ENCODE measurements at regions not wholly inside any gene's neighbourhood (a gene's known extent, or its start where the extent isn't known, plus 50 kb on each side); places are given as distances from the start of the nearest gene placed in this dataset.

DNA sequence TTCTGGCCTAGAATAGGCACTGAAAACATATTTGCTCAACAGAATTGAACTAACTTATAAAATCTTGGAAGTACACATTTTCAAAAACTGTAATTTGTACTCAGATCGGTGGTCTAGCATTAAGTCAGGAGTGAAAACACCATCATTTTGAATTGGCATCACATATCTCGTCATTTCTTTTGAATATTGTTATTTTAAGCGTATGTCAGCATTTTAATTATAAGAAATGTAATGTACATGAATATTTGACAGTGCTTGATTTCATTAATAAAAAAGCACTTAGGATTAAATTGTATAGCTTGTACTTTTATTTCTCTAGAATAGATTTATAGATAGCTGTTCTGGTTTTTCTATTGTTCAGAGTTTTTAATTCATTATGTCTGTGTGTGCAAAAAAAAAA lies 892.2 kb downstream of the BCL11B start:
- DNase-seq (ENCODE audit: low spot score) = no peak

DNA sequence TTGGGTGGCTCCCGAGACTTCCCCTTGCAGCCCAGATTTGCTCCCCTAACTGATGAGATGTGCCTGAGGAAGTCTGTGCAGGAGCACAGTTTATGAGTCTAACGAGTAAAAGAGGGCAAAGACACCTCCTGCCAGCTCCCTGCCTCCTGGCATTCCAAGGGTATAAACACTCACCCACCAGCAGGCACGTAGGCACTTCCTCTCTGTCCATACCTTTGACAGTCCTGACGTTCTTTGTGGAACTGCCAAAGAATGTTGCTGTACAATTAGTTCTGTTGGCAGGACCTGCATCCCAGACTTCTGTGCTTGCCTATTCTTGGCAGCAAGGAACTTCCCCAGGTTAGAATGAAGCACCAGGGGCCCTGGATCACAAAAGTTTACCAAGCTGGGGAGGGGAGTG lies 889.3 kb downstream of the BCL11B start:
- DNase-seq (ENCODE audit: low spot score) = no peak

DNA sequence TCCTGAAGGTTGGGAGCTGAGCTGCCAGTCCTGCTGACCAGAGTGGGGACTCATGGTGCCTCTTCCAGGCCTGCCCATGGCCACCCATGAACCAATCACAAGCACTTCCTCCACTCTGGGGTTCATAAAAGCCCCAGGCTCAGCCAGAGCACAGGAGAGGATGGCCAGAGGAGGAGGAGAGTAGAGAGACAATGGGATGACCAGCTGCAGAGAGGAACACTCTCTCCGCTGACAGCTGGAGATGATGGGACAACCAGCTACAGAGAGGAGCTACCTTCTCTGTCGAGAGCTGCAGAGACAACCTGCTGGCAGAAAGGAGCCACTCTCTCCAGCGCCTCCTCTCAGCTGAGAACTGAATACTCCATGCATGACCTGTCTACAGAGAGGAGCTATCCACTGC lies 886.1 kb downstream of the BCL11B start:
- DNase-seq (ENCODE audit: low spot score) = no peak

DNA sequence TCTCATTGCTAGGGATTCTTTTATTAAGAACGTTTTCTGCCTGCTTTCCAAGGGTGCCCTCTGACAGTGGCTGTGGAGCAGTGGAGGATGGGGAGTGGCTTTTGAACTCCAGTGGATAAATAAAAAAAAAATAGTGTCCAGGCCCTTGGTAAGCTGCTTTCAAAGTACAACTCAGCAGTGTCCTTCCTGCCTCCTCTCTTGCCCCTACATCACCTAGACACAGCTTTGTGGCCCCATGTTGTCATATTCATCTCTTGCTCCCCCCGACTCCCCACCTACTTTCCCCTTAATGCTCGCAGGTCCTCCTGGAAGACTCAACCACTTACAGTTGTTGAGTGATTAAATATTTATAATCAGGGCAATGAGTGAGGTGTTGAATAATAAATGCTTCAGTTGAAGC lies 880.9 kb downstream of the BCL11B start:
- DNase-seq (ENCODE audit: low spot score) = no peak

DNA sequence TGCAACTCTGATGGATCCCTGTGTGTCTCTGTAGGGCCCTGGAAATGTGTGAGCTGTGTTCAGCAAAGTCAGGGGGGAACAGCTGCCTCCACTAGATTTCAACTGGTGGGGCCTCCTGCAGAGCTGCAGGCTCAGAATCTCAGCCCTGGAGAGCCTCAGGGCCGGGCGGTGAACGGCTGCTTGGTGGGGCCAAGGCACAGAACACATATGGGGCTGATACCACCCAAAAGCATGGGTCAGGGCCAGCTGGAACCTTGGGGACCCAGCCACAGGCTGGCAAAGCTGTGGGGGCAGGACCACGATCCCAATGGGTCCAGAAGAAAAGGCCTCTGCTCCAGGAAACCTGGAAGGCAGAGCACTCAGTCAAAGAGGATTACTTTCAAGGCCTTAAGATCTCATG lies 878.5 kb downstream of the BCL11B start:
- no peak for DNase-seq (ENCODE audit: low spot score)

DNA sequence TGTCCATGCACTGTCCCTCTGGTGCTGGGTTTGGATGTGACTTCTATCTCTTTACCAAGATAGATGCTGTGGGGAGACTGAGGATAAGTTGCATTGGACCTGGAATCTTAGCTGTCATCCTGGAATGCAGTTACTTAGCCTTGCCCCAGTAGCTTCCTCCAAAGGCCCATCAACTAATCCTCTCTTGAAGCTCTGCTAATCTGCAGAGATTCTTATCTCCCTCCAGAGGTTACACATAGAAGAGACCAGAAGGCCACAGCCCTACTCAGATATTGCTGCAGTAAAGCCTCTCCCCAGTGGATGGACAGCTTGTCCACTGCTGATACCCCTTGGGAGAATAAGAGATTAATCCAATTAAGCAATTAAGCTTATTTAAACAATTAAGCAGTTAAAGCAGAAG lies 867.2 kb downstream of the BCL11B start:
- DNase-seq (ENCODE audit: low spot score) = no peak

DNA sequence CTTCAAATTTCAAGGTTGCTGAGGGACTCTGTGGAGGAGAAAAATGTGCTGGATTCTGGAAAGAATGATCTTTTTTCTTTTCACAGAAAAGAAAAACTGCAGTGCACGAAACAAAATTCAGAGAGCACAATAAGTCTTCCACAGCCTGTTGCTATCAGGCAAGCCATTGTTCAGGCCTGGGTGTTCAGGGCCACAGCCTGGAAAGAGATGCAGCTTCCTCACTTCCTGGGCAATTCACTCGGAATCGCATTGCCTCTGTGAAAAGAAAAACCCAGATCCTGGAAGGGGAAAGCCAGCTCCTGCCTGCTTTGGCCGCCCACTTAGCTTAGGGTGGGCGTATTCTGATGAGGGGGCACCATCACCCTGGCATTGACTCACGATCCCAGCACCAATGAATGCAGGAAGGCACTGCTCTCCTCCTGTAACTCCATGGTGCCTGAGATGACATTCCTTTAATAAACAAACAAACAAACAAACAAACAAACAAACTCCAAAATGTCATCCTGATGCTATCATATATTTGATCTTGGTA lies 863.9 kb downstream of the BCL11B start:
- DNase-seq (ENCODE audit: low spot score) = peak; percentile 9

DNA sequence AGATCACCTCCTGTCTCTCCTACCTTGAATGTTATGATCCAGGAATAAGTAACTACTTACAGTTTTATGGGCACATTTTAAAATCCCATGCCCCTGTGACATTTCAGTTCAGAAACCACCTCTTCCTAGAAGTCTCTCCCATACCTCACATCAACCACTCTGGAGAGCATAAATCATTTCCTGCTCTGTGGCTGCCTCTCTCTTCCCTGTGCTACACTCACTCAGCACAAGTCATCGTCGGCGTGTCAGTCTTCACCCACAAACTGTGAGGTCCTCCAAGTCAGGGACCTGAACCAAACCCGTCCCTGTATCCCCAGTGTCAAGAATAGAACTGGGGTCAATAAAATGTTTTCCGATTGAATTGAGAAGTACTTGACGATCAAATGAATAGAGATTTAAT lies 863.3 kb downstream of the BCL11B start:
- no peak for DNase-seq (ENCODE audit: low spot score)

DNA sequence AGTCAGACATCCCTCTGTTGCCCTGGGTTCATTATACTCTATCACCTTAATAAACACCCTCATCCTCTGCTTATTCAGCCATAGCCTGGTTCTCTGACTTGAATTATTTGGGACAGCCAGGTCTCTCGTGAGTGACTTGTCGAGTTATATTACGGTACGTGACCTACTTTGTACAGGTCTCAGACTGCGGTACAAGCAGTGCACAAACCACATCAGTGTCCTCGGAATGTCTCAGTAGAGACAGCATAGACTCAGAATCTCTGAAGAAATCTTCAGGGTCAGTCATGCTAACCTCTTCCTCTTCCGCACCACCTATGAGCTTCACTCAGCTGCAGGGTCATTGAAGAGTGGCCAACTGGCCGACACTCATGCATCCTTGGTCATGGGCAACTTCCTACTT lies 860.8 kb downstream of the BCL11B start:
- DNase-seq (ENCODE audit: low spot score) = no peak

DNA sequence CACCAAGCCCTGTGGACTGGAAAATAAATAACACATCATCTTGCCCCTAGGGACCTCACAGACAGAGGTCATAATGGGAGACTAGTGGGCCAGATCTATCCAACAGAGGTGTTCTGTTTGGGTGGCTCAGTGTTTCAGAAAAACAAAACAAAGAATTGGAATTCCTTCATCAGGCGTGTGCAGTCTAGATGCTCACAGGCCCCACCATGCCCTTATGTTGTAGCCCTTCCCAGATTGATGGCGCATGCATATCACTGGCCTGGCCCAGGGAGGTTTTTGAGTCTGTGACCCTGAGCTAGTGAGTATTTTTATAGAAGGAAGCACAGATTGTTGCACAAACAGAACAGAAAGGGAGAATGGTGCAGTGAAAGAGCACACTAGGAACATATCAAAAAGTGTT lies 859.6 kb downstream of the BCL11B start:
- DNase-seq (ENCODE audit: low spot score) = no peak

DNA sequence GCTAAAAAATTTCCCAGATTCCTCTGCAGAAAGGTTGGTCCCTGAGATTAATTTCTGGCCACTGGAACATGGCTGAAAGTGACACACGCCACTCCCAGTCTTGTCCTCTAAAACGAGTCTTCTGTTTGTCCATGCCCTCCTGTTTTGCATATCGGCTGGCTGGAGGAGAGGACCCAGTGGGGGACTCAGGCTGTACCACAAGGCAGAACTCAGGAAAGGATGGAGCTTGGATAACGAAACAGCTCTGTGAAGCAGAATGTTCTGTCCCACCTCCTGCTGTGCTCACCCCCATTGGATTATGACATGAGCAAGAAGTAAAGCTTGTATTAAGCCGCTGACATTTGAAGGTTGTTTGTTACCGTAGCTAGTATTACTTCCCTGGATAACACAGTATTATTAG lies 856.2 kb downstream of the BCL11B start:
- DNase-seq (ENCODE audit: low spot score) = no peak

DNA sequence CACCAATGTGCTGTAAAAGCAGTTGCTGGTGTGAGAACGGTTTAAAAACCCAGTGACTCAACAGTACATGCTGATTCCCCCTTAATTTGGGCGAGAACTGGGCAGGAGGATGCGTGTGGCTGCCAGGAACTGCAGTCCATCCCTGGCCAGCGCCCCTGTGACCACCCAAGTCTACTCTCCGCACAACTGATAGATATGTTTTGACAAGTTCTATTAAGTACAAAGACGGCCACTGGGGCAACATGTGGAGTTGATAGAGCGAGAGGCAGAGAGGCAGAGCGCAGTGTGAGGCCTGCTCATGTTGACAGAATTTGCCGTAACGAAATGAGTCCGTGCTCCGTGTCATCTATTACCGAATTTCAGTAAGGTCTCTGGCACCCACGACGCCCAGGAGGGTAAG lies 855.0 kb downstream of the BCL11B start:
- no peak for DNase-seq (ENCODE audit: low spot score)

DNA sequence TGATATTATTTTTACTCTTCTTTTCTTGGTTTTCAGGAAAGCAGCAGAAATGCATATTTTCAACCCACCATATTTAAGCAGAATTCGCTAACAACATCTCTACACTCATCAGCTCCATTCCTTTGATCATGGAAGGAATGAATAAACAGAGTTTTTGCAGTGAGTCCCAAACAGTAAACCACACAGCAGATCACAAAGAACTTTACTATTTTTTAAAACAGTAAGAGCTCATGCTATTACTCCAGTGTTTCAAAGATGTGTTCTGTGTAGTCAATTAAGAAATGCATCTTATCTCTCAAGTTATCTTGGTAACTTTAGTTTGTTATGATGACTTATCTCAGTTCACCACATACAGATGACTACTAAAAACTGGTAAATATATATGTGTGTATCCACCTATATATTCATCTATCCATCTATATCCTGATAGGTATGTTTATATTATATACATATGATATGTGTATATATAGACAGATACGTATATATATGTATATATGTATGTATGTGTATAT lies 843.5 kb downstream of the BCL11B start:
- DNase-seq (ENCODE audit: low spot score) = no peak

DNA sequence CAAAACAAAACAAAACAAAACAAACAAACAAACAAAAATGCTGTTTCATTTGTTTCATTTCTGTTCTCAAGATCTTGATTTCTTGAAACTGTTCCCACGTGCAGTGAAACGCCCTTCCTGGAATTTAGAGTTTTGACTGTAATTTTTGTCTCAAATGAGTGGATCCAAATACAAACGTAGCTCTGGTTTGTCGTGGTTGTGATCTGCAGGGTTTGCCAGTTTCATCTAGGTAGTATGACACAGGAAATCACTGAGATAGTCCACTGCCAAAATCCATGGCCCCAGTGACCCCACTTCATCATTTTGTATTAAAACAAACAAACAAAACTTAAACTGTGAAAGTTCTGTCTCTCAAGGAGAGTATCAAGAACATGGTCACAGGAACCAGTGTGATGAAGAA lies 838.6 kb downstream of the BCL11B start:
- DNase-seq (ENCODE audit: low spot score) = no peak

DNA sequence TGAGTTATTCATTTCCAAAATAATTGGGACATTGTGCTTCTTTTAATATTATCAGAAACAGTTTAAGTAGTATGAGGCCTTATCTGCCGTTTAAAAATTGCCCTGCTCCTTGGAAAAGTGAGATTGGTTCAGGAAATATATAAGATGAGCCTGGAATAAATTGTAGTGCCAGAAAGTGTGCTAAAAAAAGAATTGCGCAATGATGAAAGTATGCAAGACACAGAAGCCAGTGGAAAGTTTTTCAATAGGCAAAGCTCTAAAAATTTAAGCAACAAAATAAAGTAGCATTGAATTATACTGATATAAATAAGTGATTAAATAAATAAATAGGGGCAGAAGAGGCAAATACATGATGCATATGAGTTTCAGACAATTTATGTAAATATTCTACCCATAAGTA lies 834.9 kb downstream of the BCL11B start:
- no peak for DNase-seq (ENCODE audit: low spot score)

DNA sequence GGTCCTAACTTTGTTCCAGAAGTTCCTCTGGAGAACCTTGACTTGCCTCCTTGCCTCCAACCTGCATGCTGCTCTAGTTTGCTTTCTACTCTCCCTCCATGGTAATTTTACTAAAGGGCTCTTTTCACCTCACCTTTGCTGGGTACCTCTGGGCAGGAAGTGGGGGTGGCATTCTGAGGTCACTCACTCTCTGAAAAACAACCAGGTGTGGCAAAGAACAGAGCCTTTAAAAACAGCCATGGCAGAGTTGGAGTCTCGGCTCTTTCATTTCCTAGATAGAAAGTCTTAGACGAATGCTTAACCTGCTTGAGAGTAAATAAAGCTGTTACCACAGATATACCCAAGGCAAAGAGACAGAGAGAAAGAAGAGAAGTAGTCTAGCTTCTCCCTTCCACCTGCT lies 827.9 kb downstream of the BCL11B start:
- no peak for DNase-seq (ENCODE audit: low spot score)

DNA sequence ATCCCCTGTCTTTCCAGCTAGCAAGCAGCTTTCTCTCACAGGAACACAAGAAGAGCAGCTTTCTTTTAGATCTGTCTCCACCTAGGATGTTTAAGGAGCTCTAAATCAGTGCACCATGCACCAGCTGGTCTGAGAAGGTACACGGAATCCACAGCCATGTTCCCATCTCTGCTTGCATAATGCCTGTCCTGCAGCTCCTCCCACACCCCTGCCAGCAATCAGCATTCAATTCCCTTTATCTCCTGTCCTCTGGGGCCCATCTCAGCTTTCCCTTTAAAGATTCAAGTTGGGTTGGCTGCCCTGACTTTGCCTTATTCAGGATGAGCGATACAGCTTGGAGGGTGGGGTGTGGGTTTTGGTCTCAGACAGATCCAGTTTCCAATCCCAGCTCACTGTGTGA lies 826.3 kb downstream of the BCL11B start:
- DNase-seq (ENCODE audit: low spot score) = no peak

DNA sequence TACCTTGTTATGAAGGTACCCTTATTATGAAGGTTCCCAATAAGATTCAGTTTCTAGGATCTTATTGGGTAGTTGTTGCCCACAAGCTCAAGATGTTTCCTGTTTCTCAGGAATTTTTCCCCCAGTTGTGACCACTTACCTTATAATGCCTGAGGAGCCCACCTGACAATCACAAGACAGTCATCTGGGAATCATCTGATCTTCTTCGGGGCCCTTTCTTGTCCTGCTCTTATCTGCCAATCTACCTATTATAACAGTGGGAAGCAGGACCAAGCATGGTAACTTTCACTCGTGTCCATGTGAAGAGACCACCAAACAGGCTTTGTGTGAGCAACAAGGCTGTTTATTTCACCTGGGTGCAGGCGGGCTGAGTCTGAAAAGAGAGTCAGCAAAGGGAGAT lies 825.5 kb downstream of the BCL11B start:
- no peak for DNase-seq (ENCODE audit: low spot score)

DNA sequence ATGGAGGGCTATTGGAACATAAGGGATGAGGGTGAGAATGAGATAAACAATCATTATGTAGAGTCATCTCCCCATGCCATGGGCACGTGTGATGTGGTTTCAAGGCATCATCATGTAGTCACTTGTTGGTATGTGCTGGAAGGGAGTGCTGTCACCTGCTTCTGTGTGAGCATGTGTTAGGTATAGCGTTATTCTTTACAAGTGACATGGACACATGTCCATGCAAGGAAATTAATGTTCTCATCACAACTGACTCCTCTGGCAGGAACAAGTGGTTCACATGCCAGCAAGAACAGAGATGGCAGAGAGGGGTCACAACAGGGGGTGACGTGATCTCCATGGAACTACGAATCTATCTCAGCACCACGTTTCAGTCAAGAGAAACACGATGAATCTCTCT lies 815.8 kb downstream of the BCL11B start:
- DNase-seq (ENCODE audit: low spot score) = no peak

DNA sequence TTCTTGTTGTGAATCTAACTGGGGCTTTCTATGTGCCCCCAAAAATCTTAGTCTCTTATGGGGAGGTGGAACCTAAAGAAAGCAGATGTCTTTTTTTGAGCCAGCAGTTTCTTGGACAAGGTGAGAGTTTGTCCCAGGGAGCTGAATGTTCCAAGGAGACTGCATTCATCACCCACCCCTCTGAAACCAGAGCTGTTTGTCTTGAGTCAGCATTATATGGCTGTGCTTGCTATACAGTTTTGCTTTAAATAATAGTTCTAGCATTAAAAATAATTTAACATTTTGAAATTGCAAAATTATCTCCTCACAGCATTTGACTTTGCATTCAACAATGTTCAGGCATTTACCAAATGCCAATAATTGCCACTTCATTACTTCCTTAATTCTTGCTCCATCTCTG lies 813.3 kb downstream of the BCL11B start:
- DNase-seq (ENCODE audit: low spot score) = no peak

DNA sequence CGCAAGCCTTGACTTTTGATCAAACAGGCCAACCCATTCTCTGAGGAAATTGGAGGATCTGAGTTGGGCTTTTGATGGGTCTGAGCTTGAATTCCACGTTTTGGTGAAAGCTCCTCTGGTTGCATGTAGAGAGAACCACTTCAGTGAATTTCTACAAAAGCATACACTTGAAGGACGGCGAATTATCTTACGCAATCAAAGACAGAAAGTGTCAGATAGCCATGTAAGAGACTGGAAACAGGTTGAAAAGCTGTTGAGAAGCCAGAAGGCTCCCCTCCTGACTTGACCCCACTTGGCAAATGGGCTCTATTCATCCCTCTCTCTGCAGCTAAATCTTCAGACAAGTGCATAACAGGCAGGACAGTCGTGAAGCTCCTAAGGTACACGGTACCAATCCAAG lies 809.1 kb downstream of the BCL11B start:
- no peak for DNase-seq (ENCODE audit: low spot score)

DNA sequence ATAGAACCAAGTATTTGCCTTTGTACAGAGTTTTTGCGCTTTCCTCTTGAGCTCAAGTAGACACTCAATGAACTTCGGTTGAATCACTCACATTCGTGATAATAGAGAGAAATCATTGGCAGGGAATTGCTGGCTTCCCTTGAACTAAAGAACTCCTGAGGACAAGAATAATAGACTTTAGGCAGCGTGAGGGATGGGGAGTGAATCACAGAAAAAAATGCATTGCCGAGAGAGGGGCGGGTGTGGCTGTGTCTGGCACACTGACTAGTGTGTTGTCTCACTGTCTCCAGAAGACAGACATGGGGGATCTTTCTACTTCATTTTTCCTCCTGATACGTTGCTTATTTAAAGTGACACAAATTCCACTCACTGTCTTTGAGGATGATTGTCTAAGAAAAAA lies 805.2 kb downstream of the BCL11B start:
- no peak for DNase-seq (ENCODE audit: low spot score)

DNA sequence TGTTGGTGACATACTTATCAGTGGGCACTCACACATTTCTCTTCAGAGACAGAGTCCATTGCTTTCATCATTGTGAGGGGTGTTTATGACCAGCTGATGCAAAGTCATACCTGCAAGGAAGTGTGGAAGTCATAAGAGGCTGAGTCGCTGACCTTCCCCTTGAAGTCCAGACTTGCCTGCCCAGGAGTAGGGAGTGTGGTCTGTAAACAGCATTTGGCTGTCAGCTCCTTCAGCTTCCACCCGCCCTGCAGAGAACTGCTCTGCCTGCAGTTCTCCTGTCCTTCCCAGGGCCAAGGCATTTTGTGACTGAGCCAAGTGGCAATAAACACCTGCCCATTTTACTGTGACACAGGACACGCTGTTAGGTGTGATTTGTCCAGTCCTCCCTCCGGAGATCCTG lies 801.3 kb downstream of the BCL11B start:
- no peak for DNase-seq (ENCODE audit: low spot score)

DNA sequence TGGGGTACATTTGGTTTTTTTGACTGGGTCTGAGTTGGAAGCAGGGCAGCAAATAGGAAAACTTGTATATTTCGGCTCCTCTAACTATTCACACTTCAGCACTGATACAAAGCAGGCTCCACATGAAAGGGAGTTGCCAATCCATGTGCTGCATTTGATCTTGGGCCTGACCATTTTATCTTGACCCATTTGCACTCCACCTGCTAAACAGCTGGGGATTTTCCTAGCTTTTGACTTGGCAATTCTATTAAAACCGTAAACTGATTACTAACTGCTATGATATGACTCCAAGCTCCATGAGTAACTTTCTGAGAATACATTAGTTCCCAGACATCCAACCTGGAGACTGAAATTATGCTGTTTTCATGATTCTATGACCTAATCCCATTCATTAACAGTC lies 797.1 kb downstream of the BCL11B start:
- no peak for DNase-seq (ENCODE audit: low spot score)

DNA sequence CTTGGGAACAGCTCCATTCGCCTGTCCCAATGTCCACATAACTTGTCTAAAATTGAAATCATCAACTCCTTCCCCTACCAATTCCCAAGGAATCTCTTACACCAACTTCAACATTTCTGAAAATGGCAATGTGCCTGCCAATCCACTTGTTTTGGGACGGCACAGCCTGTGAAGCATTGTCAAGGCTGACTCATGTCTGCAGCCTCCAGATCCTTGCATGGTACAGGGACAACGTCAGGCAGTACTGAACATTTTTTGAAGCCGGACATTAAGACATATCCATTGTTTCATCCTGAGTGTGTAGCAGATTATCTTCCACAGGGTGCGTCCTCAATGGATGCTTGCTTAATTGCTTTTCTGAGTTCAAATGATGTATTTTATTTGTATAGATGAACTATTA lies 794.1 kb downstream of the BCL11B start:
- no peak for DNase-seq (ENCODE audit: low spot score)
